Lower lobe of right lung (tissue), 2 donors: ENCODE measurements at regions not wholly inside any gene's neighbourhood (a gene's known extent, or its start where the extent isn't known, plus 50 kb on each side); places are given as distances from the start of the nearest gene placed in this dataset.
"Not testable (repeated sequence)": the region's sequence is repeated elsewhere in the genome, so short reads cannot be mapped to it uniquely, and the experiment has no call there.

Experiments
- ATAC-seq, 2 donors: fragments of 200-7000 bp; cut with Tn5 transposase; one replicate each; pipeline ENCODE4 v1.9.1; 2020 to 2022; ENCODE audit warnings: mild to moderate bottlenecking in 2 of 2, moderate library complexity in 2 of 2
- DNase-seq: peaks from one replicate; pipeline ENCODE4 v3.0.0-alpha.2; 2020
- H3K27ac ChIP-seq: fragments of 200-600 bp; one replicate; pipeline ENCODE4 v1.8.0; 2022
- H3K27me3 ChIP-seq: fragments of 200-600 bp; one replicate; pipeline ENCODE4 v1.8.0; 2022; ENCODE audit warnings: low read depth
- H3K36me3 ChIP-seq: fragments of 200-600 bp; one replicate; pipeline ENCODE4 v1.8.0; 2022; ENCODE audit warnings: mild to moderate bottlenecking
- H3K4me1 ChIP-seq: fragments of 200-600 bp; one replicate; pipeline ENCODE4 v1.8.0; 2022
- H3K4me3 ChIP-seq: fragments of 200-600 bp; one replicate; pipeline ENCODE4 v1.8.0; 2022; ENCODE audit warnings: mild to moderate bottlenecking
- H3K9me3 ChIP-seq: fragments of 200-600 bp; one replicate; pipeline ENCODE4 v1.8.0; 2022
- intact Hi-C: fragments of 100-400 bp; cut with DNase I; formaldehyde crosslinking; loops from one replicate; pipeline ENCODE4 v1.11.0; 2022
- TF ChIP-seq, protein P1 (sequence below): fragments of 200-600 bp; IDR thresholded peaks from one replicate; pipeline ENCODE4 v1.8.0; 2022; ENCODE audit warnings: antibody characterized with exemption, mild to moderate bottlenecking
- donor health status: DM: no; HTN: yes; CAD: no; lungs with severe emphysema.

DNA sequence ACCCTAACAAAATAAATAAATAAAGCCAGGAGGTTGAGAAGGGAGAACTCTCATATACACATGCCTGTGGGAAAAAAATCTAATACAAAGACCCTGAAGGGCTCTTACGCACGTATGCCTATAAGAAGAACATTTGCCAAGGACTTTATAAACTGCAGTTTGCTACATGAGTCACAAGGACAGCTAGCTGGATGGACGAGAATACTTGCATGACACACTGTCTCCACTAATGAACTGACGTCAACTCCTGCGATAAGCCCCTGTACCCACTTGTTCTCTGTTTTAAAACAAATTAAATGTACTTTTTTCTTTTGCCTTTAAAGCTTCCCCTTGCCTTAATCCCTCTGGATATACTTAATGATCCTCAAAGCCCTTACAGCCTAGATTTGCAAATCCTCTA lies 374.6 kb upstream of the GHITM start:
- Histone ChIP-seq H3K9me3 (no peaks in the 10 kb centered on the region), H3K4me1 (no peaks in the 10 kb centered on the region), H3K4me3 (no peak overlapping the region), H3K36me3 (no peaks in the 10 kb centered on the region), H3K27ac (no peak overlapping the region), H3K27me3 (no peaks in the 10 kb centered on the region)
- intact Hi-C loops = no loop called here
- TF ChIP-seq, protein P1, sequence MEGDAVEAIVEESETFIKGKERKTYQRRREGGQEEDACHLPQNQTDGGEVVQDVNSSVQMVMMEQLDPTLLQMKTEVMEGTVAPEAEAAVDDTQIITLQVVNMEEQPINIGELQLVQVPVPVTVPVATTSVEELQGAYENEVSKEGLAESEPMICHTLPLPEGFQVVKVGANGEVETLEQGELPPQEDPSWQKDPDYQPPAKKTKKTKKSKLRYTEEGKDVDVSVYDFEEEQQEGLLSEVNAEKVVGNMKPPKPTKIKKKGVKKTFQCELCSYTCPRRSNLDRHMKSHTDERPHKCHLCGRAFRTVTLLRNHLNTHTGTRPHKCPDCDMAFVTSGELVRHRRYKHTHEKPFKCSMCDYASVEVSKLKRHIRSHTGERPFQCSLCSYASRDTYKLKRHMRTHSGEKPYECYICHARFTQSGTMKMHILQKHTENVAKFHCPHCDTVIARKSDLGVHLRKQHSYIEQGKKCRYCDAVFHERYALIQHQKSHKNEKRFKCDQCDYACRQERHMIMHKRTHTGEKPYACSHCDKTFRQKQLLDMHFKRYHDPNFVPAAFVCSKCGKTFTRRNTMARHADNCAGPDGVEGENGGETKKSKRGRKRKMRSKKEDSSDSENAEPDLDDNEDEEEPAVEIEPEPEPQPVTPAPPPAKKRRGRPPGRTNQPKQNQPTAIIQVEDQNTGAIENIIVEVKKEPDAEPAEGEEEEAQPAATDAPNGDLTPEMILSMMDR = no peak
- no peak for ATAC-seq
- no peak for DNase-seq

DNA sequence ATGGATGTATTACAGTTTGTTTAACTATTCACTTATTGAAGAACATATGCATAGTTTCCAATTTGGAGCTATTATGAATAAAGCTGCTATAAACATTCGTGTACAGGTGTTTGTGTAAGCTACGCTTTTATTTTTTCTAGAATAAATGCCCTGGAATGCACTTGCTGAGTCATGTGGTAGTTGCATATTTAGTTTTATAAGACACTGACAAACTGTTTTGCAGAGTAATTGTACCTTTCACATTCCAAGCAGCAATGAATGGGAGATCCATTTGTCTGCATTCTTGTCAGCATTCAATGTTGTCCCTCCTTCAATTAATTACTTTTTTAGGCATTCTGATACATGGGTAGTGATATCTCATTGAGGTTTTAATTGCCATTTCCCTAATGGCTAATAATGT lies 373.6 kb upstream of the GHITM start:
- Histone ChIP-seq H3K36me3 (no peaks in the 10 kb centered on the region), H3K27ac (no peak overlapping the region), H3K4me3 (no peak overlapping the region), H3K27me3 (no peaks in the 10 kb centered on the region), H3K4me1 (no peaks in the 10 kb centered on the region), H3K9me3 (no peaks in the 10 kb centered on the region)
- intact Hi-C loops = no loop called here
- ATAC-seq (no peak), DNase-seq (no peak)
- TF ChIP-seq, protein P1 = no peak

DNA sequence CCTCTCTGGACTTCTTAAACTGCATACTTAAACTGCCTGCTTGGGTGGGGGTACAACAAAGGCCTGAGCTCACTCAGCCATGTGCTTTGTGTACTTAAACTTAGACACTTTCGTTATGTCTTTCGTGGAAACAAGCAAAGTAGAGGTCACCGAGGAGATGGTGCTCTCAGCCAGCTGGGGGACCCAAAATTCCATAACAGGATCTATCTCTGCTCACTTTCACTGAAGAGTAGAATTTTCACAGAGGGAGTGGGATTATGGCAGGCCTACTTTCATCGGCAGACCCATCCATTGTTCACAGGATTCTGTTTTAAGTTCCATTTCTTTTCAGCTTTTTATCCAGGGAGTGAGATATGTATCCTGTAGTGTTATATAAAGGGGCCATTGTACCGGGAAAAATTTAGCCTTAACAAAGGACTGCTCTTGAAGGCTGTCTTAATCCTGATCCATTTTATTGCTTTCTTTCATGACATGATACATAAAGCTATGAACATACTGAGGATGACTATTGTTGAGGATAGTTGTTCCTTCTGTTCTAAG lies 370.0 kb upstream of the GHITM start:
- ATAC-seq (no peak), DNase-seq (no peak)
- Histone ChIP-seq H3K4me1 (no peaks in the 10 kb centered on the region), H3K27me3 (no peaks in the 10 kb centered on the region), H3K36me3 (no peaks in the 10 kb centered on the region), H3K27ac (no peak overlapping the region), H3K4me3 (no peak overlapping the region), H3K9me3 (no peaks in the 10 kb centered on the region)
- intact Hi-C loops = no loop called here
- TF ChIP-seq, protein P1 = no peak

DNA sequence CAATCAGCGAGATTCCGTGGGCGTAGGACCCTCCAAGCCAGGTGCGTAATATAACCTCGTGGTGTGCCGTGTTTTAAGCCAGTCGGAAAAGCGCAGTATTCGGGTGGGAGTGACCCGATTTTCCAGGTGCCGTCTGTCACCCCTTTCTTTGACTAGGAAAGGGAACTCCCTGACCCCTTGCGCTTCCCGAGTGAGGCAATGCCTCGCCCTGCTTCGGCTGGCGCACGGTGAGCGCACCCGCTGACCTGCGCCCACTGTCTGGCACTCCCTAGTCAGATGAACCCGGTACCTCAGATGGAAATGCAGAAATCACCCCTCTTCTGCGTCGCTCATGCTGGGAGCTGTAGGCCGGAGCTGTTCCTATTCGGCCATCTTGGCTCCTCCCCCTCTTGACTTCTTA lies 352.6 kb upstream of the GHITM start:
- ATAC-seq, DNase-seq, H3K4me3 ChIP-seq, H3K9me3 ChIP-seq, H3K36me3 ChIP-seq, H3K27me3 ChIP-seq, intact Hi-C loops, H3K4me1 ChIP-seq, H3K27ac ChIP-seq: not testable (repeated sequence)

DNA sequence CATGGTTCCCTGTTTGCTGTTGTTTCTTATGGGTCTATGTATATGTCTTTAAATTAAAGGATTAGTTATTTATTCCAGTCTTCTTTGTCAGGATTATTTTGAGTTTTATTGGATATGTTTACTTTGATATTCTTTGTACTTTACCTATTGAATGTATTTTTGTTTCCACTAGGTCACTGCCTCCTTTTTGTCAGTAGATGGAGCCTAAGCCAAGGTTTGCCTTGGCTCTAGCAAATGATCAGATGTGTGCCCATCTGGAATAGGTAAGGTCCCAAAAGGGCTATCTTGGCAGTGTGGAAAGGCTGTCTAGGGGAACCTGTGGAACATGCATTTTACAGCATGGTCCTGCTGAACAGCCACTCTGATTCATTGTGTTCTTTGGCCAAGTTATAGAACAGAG lies 337.3 kb upstream of the GHITM start:
- Histone ChIP-seq H3K27ac (no peak overlapping the region), H3K4me1 (no peaks in the 10 kb centered on the region), H3K4me3 (no peak overlapping the region), H3K9me3 (peaks cover 5% of the 10 kb centered on the region), H3K36me3 (no peaks in the 10 kb centered on the region), H3K27me3 (no peaks in the 10 kb centered on the region)
- TF ChIP-seq, protein P1 = no peak
- intact Hi-C loops = no loop called here
- ATAC-seq (no peak), DNase-seq (no peak)

DNA sequence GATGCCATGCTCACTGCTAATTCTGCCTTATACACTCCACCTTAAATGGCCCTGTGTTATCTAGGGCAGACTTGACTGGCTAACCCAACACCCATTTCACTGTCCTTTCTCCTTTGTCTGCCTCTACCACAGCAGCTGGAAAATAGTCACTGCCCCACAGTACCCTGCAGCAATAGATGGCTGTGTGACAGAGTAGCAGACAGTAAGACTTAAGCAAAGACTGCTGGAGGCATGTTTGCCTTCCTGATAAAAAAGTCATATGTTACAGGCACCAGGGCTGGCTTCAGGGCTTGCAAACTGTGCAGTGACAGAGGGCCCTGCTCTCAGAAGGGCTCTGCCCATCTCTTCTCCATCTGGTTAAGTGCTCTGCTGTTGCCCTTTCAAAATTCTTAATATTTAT lies 332.6 kb upstream of the GHITM start:
- DNase-seq (no peak), ATAC-seq (no peak)
- Histone ChIP-seq H3K27me3 (no peaks in the 10 kb centered on the region), H3K9me3 (no peaks in the 10 kb centered on the region), H3K36me3 (no peaks in the 10 kb centered on the region), H3K4me1 (no peaks in the 10 kb centered on the region), H3K4me3 (no peak overlapping the region), H3K27ac (no peak overlapping the region)
- TF ChIP-seq, protein P1 = no peak
- intact Hi-C loops = no loop called here
